GM19372 (cell line): ENCODE measurements at regions not wholly inside any gene's neighbourhood (a gene's known extent, or its start where the extent isn't known, plus 50 kb on each side); places are given as distances from the start of the nearest gene placed in this dataset.

Experiments used
- ATAC-seq: cut with Tn5 transposase; IDR thresholded peaks from one replicate; pipeline ENCODE4 v1.9.1; 2021; ENCODE audit warnings: mild to moderate bottlenecking, low read depth, moderate library complexity; ENCODE audit not compliant: unreplicated experiment

- no peak for ATAC-seq
Measured at GRCh38 chr10:8455181-8455580, 400.7 kb downstream of the GATA3 start.

- no peak for ATAC-seq
Measured at GRCh38 chr10:8456386-8456785, 401.9 kb downstream of the GATA3 start.

- ATAC-seq, result no peak
Measured at GRCh38 chr10:8460626-8461025, 406.1 kb downstream of the GATA3 start.

- no peak for ATAC-seq
Measured at GRCh38 chr10:8462565-8462964, 408.1 kb downstream of the GATA3 start.

- ATAC-seq, result no peak
Measured at GRCh38 chr10:8463853-8464252, 409.4 kb downstream of the GATA3 start.

GRCh38 chr10:8468477-8468876 lies 414.0 kb downstream of the GATA3 start:
- no peak for ATAC-seq

GRCh38 chr10:8473205-8473604 lies 418.7 kb downstream of the GATA3 start:
- ATAC-seq, result no peak

GRCh38 chr10:8477300-8477699 lies 422.8 kb downstream of the GATA3 start:
- ATAC-seq, result no peak

- ATAC-seq, result no peak
Measured at GRCh38 chr10:8481718-8482504, 427.4 kb downstream of the GATA3 start.

GRCh38 chr10:8485032-8485431 lies 430.5 kb downstream of the GATA3 start:
- ATAC-seq, result no peak

GRCh38 chr10:8487346-8487745 lies 432.9 kb downstream of the GATA3 start:
- no peak for ATAC-seq

- ATAC-seq, result no peak
Measured at GRCh38 chr10:8489232-8489631, 434.7 kb downstream of the GATA3 start.

GRCh38 chr10:8489823-8490222 lies 435.3 kb downstream of the GATA3 start:
- no peak for ATAC-seq

- no peak for ATAC-seq
Measured at GRCh38 chr10:8498290-8498689, 443.8 kb downstream of the GATA3 start.

- no peak for ATAC-seq
Measured at GRCh38 chr10:8498881-8499280, 444.4 kb downstream of the GATA3 start.

GRCh38 chr10:8499312-8499711 lies 444.8 kb downstream of the GATA3 start:
- no peak for ATAC-seq

GRCh38 chr10:8499752-8500390 lies 445.4 kb downstream of the GATA3 start:
- no peak for ATAC-seq

GRCh38 chr10:8502573-8502972 lies 448.1 kb downstream of the GATA3 start:
- ATAC-seq, result no peak

- no peak for ATAC-seq
Measured at GRCh38 chr10:8504499-8504898, 450.0 kb downstream of the GATA3 start.

- ATAC-seq, result no peak
Measured at GRCh38 chr10:8507156-8507555, 452.7 kb downstream of the GATA3 start.

- ATAC-seq, result no peak
Measured at GRCh38 chr10:8508882-8509281, 454.4 kb downstream of the GATA3 start.

- no peak for ATAC-seq
Measured at GRCh38 chr10:8510471-8510870, 456.0 kb downstream of the GATA3 start.
